DMS79 treated with DMSO at 0.1 percent for 48 hours (cell line): ENCODE measurements at regions not wholly inside any gene's neighbourhood (a gene's known extent, or its start where the extent isn't known, plus 50 kb on each side); places are given as distances from the start of the nearest gene placed in this dataset.
"Not testable (repeated sequence)": the region's sequence is repeated elsewhere in the genome, so short reads cannot be mapped to it uniquely, and the experiment has no call there.

Experiments
- DNase-seq: peaks from one replicate; lab custom pipeline; 2025; lab: John Stamatoyannopoulos, UW

- DNase-seq = no peak
These were observed 481.9 kb upstream of the SPRED2 start for GRCh38 chr2:65914244-65914786.

GRCh38 chr2:65913813-65914212 lies 481.4 kb upstream of the SPRED2 start:
- no peak for DNase-seq

- no peak for DNase-seq
These were observed 469.4 kb upstream of the SPRED2 start for GRCh38 chr2:65901756-65902155.

- no peak for DNase-seq
These were observed 464.0 kb upstream of the SPRED2 start for GRCh38 chr2:65896446-65896845.

- not testable (repeated sequence) for DNase-seq
These were observed 457.7 kb upstream of the SPRED2 start for GRCh38 chr2:65890131-65890530.

GRCh38 chr2:65885266-65885665 lies 452.9 kb upstream of the SPRED2 start:
- no peak for DNase-seq

GRCh38 chr2:65881592-65881991 lies 449.2 kb upstream of the SPRED2 start:
- no peak for DNase-seq

GRCh38 chr2:65880436-65880835 lies 448.0 kb upstream of the SPRED2 start:
- no peak for DNase-seq

- DNase-seq = no peak
These were observed 445.6 kb upstream of the SPRED2 start for GRCh38 chr2:65878011-65878340.

- no peak for DNase-seq
These were observed 445.1 kb upstream of the SPRED2 start for GRCh38 chr2:65877331-65878010.

- DNase-seq = no peak
These were observed 443.7 kb upstream of the SPRED2 start for GRCh38 chr2:65876114-65876513.

GRCh38 chr2:65870826-65871225 lies 438.4 kb upstream of the SPRED2 start:
- DNase-seq = no peak

GRCh38 chr2:65869296-65869695 lies 436.9 kb upstream of the SPRED2 start:
- no peak for DNase-seq

- DNase-seq = no peak
These were observed 435.8 kb upstream of the SPRED2 start for GRCh38 chr2:65868177-65868576.

- DNase-seq = no peak
These were observed 435.0 kb upstream of the SPRED2 start for GRCh38 chr2:65867446-65867845.

GRCh38 chr2:65866148-65866547 lies 433.7 kb upstream of the SPRED2 start:
- peak; percentile 20 for DNase-seq

- DNase-seq = no peak
These were observed 432.2 kb upstream of the SPRED2 start for GRCh38 chr2:65864619-65865018.

- DNase-seq = no peak
These were observed 431.3 kb upstream of the SPRED2 start for GRCh38 chr2:65863713-65864112.

GRCh38 chr2:65856928-65857327 lies 424.5 kb upstream of the SPRED2 start:
- DNase-seq = no peak

GRCh38 chr2:65856423-65856822 lies 424.0 kb upstream of the SPRED2 start:
- DNase-seq = no peak

- DNase-seq = no peak
These were observed 418.3 kb upstream of the SPRED2 start for GRCh38 chr2:65850695-65851094.

GRCh38 chr2:65846989-65847678 lies 414.7 kb upstream of the SPRED2 start:
- no peak for DNase-seq

- DNase-seq = no peak
These were observed 413.2 kb upstream of the SPRED2 start for GRCh38 chr2:65845442-65846182.
